Mesothelial cell of epicardium (in vitro differentiated cells): ENCODE measurements at regions not wholly inside any gene's neighbourhood (a gene's known extent, or its start where the extent isn't known, plus 50 kb on each side); places are given as distances from the start of the nearest gene placed in this dataset.

ENCODE experiments used
- DNase-seq, 2 experiments: peaks; one replicate each; pipeline ENCODE4 v3.0.0; 2021; ENCODE audit warnings: low spot score in 2 of 2; ENCODE audit not compliant: unreplicated experiment in 2 of 2
- H3K27ac Mint-ChIP-seq: 2 replicates; pipeline ENCODE4 v1.8.0; 2021; ENCODE audit warnings: mixed read lengths
- H3K27me3 Mint-ChIP-seq: 2 replicates; pipeline ENCODE4 v1.8.0; 2021; ENCODE audit warnings: low read depth, mixed read lengths
- H3K36me3 Mint-ChIP-seq: 2 replicates; pipeline ENCODE4 v1.8.0; 2021; ENCODE audit warnings: mixed read lengths
- H3K4me1 Mint-ChIP-seq: 2 replicates; pipeline ENCODE4 v1.8.0; 2021; ENCODE audit warnings: mixed read lengths
- H3K4me3 Mint-ChIP-seq: 2 replicates; pipeline ENCODE4 v1.8.0; 2021; ENCODE audit warnings: mild to moderate bottlenecking, moderate library complexity, mixed read lengths
- H3K9me3 Mint-ChIP-seq: 2 replicates; pipeline ENCODE4 v1.8.0; 2021; ENCODE audit warnings: mixed read lengths
- CTCF ChIP-seq: fragments of 200-600 bp; sonication (generic); IDR thresholded peaks from one replicate; pipeline ENCODE4 v1.5.0; 2021; ENCODE audit warnings: antibody characterized with exemption; ENCODE audit not compliant: unreplicated experiment

- no peak for DNase-seq
- peaks cover 39% of the 10 kb centered on the region for H3K4me1 Mint-ChIP-seq
- no peaks in the 10 kb centered on the region for H3K27me3 Mint-ChIP-seq
- no peak overlapping the region for H3K4me3 Mint-ChIP-seq
- no peaks in the 10 kb centered on the region for H3K36me3 Mint-ChIP-seq
- no peaks in the 10 kb centered on the region for H3K9me3 Mint-ChIP-seq
- TF ChIP-seq CTCF: no peak
- no peak overlapping the region for H3K27ac Mint-ChIP-seq
These were observed 394.9 kb upstream of the TRIB2 start for GRCh38 chr2:12321886-12322285.

GRCh38 chr2:12325806-12326205, 390.9 kb upstream of the TRIB2 start:
- H3K9me3 Mint-ChIP-seq: no peaks in the 10 kb centered on the region
- no peak for DNase-seq
- TF ChIP-seq CTCF: no peak
- no peaks in the 10 kb centered on the region for H3K36me3 Mint-ChIP-seq
- no peak overlapping the region for H3K27ac Mint-ChIP-seq
- peaks cover 6% of the 10 kb centered on the region for H3K4me1 Mint-ChIP-seq
- H3K4me3 Mint-ChIP-seq: no peak overlapping the region
- no peaks in the 10 kb centered on the region for H3K27me3 Mint-ChIP-seq

GRCh38 chr2:12326449-12327190, 390.1 kb upstream of the TRIB2 start:
- TF ChIP-seq CTCF: no peak
- Mint-ChIP-seq H3K27me3 (no peaks in the 10 kb centered on the region), H3K4me1 (no peaks in the 10 kb centered on the region), H3K9me3 (peaks cover 3% of the 10 kb centered on the region), H3K27ac (no peak overlapping the region), H3K4me3 (no peak overlapping the region), H3K36me3 (no peaks in the 10 kb centered on the region)
- DNase-seq: no peak

- Mint-ChIP-seq H3K27me3 (no peaks in the 10 kb centered on the region), H3K4me3 (no peak overlapping the region), H3K36me3 (no peaks in the 10 kb centered on the region), H3K9me3 (peaks cover 5% of the 10 kb centered on the region), H3K27ac (no peak overlapping the region), H3K4me1 (peaks cover 9% of the 10 kb centered on the region)
- no peak for TF ChIP-seq CTCF
- no peak for DNase-seq
These were observed 385.8 kb upstream of the TRIB2 start for GRCh38 chr2:12330916-12331315.

GRCh38 chr2:12331698-12332097, 385.0 kb upstream of the TRIB2 start:
- Mint-ChIP-seq H3K4me3 (no peak overlapping the region), H3K9me3 (peaks cover 5% of the 10 kb centered on the region), H3K27ac (no peak overlapping the region), H3K4me1 (peaks cover 9% of the 10 kb centered on the region), H3K27me3 (no peaks in the 10 kb centered on the region), H3K36me3 (no peaks in the 10 kb centered on the region)
- TF ChIP-seq CTCF: no peak
- DNase-seq: no peak
